ENCODE measurements at regions not wholly inside any gene's neighbourhood (a gene's known extent, or its start where the extent isn't known, plus 50 kb on each side); places are given as distances from the start of the nearest gene placed in this dataset.

- Histone ChIP-seq H3K79me2 (ENCODE audit: control insufficient read depth, low read length) (no peaks in the 10 kb centered on the region), H3K27ac (ENCODE audit: low read depth, low read length) (no peak overlapping the region), H3K36me3 (ENCODE audit: control insufficient read depth, low read length) (no peaks in the 10 kb centered on the region), H3K4me1 (ENCODE audit: control insufficient read depth, low read length) (no peaks in the 10 kb centered on the region), H3F3A (ENCODE audit: control insufficient read depth, insufficient read depth) (no peaks in the 10 kb centered on the region), H3K27me3 (ENCODE audit: control insufficient read depth, low read length) (no peaks in the 10 kb centered on the region), H3K4me3 (ENCODE audit: low read length) (no peak overlapping the region), H3K9me2 (replicated peaks; ENCODE audit: control insufficient read depth, low read length) (no peaks in the 10 kb centered on the region), H3K9me3 (ENCODE audit: control insufficient read depth, insufficient read depth, low read length) (no peaks in the 10 kb centered on the region), H3K4me2 (ENCODE audit: low read length) (no peak overlapping the region), H4K20me1 (ENCODE audit: control insufficient read depth, insufficient read depth, low read depth, low read length) (no peaks in the 10 kb centered on the region)
- TF ChIP-seq EZH2phosphoT487 (IDR thresholded peaks at IDR 0.05; ENCODE audit: borderline replicate concordance, low read length) (no peak), CTCF (IDR thresholded peaks at IDR 0.05; ENCODE audit: low read depth, low read length, poor library complexity, severe bottlenecking) (no peak)
Measured at GRCh38 chr1:244205171-244205570, 154.1 kb downstream of the ZBTB18 start.

GRCh38 chr1:244205906-244206305, 154.8 kb downstream of the ZBTB18 start:
- no peaks in the 10 kb centered on the region for H3K79me2 ChIP-seq (ENCODE audit: control insufficient read depth, low read length)
- H3K36me3 ChIP-seq (ENCODE audit: control insufficient read depth, low read length) = no peaks in the 10 kb centered on the region
- no peak overlapping the region for H3K4me2 ChIP-seq (ENCODE audit: low read length)
- H3F3A ChIP-seq (ENCODE audit: control insufficient read depth, insufficient read depth) = no peaks in the 10 kb centered on the region
- H3K27ac ChIP-seq (ENCODE audit: low read depth, low read length) = no peak overlapping the region
- TF ChIP-seq CTCF (IDR thresholded peaks at IDR 0.05; ENCODE audit: low read depth, low read length, poor library complexity, severe bottlenecking) (no peak), EZH2phosphoT487 (IDR thresholded peaks at IDR 0.05; ENCODE audit: borderline replicate concordance, low read length) (no peak)
- no peaks in the 10 kb centered on the region for H3K4me1 ChIP-seq (ENCODE audit: control insufficient read depth, low read length)
- H4K20me1 ChIP-seq (ENCODE audit: control insufficient read depth, insufficient read depth, low read depth, low read length) = no peaks in the 10 kb centered on the region
- H3K27me3 ChIP-seq (ENCODE audit: control insufficient read depth, low read length) = no peaks in the 10 kb centered on the region
- no peak overlapping the region for H3K4me3 ChIP-seq (ENCODE audit: low read length)
- H3K9me2 ChIP-seq (replicated peaks; ENCODE audit: control insufficient read depth, low read length) = no peaks in the 10 kb centered on the region
- H3K9me3 ChIP-seq (ENCODE audit: control insufficient read depth, insufficient read depth, low read length) = no peaks in the 10 kb centered on the region

- Histone ChIP-seq H3K9me3 (ENCODE audit: control insufficient read depth, insufficient read depth, low read length) (no peaks in the 10 kb centered on the region), H3K79me2 (ENCODE audit: control insufficient read depth, low read length) (no peaks in the 10 kb centered on the region), H3K27ac (ENCODE audit: low read depth, low read length) (no peak overlapping the region), H3K36me3 (ENCODE audit: control insufficient read depth, low read length) (no peaks in the 10 kb centered on the region), H3K4me1 (ENCODE audit: control insufficient read depth, low read length) (no peaks in the 10 kb centered on the region), H3F3A (ENCODE audit: control insufficient read depth, insufficient read depth) (no peaks in the 10 kb centered on the region), H3K9me2 (replicated peaks; ENCODE audit: control insufficient read depth, low read length) (no peaks in the 10 kb centered on the region), H3K4me2 (ENCODE audit: low read length) (no peak overlapping the region), H4K20me1 (ENCODE audit: control insufficient read depth, insufficient read depth, low read depth, low read length) (no peaks in the 10 kb centered on the region), H3K27me3 (ENCODE audit: control insufficient read depth, low read length) (no peaks in the 10 kb centered on the region), H3K4me3 (ENCODE audit: low read length) (no peak overlapping the region)
- no peak for TF ChIP-seq EZH2phosphoT487 (IDR thresholded peaks at IDR 0.05; ENCODE audit: borderline replicate concordance, low read length)
- no peak for TF ChIP-seq CTCF (IDR thresholded peaks at IDR 0.05; ENCODE audit: low read depth, low read length, poor library complexity, severe bottlenecking)
Measured at GRCh38 chr1:244207042-244207934, 156.2 kb downstream of the ZBTB18 start.
